ENCODE measurements at regions not wholly inside any gene's neighbourhood (a gene's known extent, or its start where the extent isn't known, plus 50 kb on each side); places are given as distances from the start of the nearest gene placed in this dataset.

DNA sequence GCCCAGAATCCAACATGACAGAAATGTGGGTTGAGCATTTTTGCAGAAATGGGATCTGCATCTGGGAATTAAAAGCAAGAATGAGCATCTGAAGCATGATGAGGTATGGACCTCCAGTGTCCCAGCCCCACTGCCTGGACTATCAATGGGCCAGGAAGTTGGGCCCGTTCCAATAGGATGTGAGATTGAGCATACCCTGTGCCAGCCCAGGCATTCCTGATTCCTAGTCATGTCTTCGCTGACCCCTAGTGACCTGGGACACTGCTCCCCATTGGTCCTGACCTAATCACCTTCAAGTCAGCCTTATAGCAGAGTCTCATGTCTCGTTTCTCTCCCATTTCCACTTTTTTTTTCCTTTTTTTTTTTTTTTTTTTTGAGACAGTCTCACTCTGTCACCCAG, 197.4 kb upstream of the IRX2 start:
- WGBS, 2 donors, result 64 to 83% methylated on average over 3 of the region's 3 CpGs
- TF ChIP-seq, protein P1, sequence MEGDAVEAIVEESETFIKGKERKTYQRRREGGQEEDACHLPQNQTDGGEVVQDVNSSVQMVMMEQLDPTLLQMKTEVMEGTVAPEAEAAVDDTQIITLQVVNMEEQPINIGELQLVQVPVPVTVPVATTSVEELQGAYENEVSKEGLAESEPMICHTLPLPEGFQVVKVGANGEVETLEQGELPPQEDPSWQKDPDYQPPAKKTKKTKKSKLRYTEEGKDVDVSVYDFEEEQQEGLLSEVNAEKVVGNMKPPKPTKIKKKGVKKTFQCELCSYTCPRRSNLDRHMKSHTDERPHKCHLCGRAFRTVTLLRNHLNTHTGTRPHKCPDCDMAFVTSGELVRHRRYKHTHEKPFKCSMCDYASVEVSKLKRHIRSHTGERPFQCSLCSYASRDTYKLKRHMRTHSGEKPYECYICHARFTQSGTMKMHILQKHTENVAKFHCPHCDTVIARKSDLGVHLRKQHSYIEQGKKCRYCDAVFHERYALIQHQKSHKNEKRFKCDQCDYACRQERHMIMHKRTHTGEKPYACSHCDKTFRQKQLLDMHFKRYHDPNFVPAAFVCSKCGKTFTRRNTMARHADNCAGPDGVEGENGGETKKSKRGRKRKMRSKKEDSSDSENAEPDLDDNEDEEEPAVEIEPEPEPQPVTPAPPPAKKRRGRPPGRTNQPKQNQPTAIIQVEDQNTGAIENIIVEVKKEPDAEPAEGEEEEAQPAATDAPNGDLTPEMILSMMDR (IDR thresholded peaks at IDR 0.05), result no peak
- TF ChIP-seq EP300 (IDR thresholded peaks at IDR 0.05) (no peak), POLR2AphosphoS5 (IDR thresholded peaks at IDR 0.05) (no peak), POLR2A (IDR thresholded peaks at IDR 0.05) (no peak)
- no peaks in the 10 kb centered on the region for H3K4me1 ChIP-seq

DNA sequence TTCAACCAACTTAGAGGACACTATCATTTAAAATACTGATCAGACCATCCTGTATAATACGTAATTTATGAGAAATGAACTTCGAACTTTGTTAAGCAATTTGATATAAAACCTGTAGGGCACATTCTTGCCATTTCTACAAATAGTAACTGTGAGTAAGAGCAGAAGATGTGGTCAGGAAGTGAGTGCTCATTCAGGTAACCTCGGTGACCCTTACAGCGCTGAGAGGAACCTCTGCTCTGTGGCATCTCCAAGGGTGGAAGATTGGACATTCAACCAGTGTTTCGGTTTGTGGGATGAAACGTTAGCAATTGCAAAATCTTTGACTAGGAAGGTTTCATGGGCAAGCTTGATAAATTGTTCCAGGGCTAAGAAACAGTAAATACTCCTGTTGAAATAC, 194.8 kb upstream of the IRX2 start:
- H3K36me3 ChIP-seq, result no peaks in the 10 kb centered on the region
- no peaks in the 10 kb centered on the region for H3K9me3 ChIP-seq
- H3K27ac ChIP-seq, result no peak overlapping the region
- no peaks in the 10 kb centered on the region for H3K27me3 ChIP-seq
- ATAC-seq (ENCODE audit: low FRiP score in 2 of 2), result no peak
- 70 to 77% methylated on average over 6 of the region's 6 CpGs for WGBS, 2 donors
- H3K4me1 ChIP-seq, result no peaks in the 10 kb centered on the region
- no peak overlapping the region for H3K4me3 ChIP-seq
- DNase-seq, result no peak
- TF ChIP-seq, protein P1 (IDR thresholded peaks at IDR 0.05), result no peak
- TF ChIP-seq POLR2AphosphoS5 (IDR thresholded peaks at IDR 0.05), result no peak
- no peak for TF ChIP-seq POLR2A (IDR thresholded peaks at IDR 0.05)
- no peak for TF ChIP-seq EP300 (IDR thresholded peaks at IDR 0.05)

More for the DNA sequence above, 197.4 kb upstream of the IRX2 start:
- Histone ChIP-seq H3K27ac (no peak overlapping the region), H3K27me3 (no peaks in the 10 kb centered on the region), H3K9me3 (no peaks in the 10 kb centered on the region), H3K4me3 (no peak overlapping the region), H3K36me3 (no peaks in the 10 kb centered on the region)
- DNase-seq, result no peak
- no peak for ATAC-seq (ENCODE audit: low FRiP score in 2 of 2)

DNA sequence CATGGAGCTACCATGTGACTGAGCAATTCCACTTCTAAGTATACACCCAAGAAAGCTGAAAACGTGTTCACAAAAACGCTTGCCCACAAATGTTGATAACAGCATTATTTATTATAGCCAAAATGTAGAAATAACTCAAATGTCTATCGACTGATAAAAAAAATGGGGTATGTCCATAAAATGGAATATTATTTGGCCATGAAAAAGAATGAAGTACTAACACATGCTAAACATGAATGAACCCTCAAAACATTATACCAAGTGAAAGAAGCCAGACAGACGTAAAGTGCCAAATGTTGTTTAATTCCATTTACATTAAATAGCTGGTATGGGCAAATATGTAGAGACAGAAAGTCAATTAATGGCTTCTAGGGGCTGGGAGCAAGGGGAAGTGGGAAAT, 184.9 kb upstream of the IRX2 start:
- Histone ChIP-seq H3K9me3 (peaks cover 0 to 13% (median 0%) of the 10 kb centered on the region in 4 donors), H3K36me3 (no peaks in the 10 kb centered on the region), H3K27me3 (no peaks in the 10 kb centered on the region), H3K27ac (no peak overlapping the region), H3K4me3 (no peak overlapping the region), H3K4me1 (no peaks in the 10 kb centered on the region)
- TF ChIP-seq POLR2A (IDR thresholded peaks at IDR 0.05), result no peak
- TF ChIP-seq EP300 (IDR thresholded peaks at IDR 0.05), result no peak
- no peak for TF ChIP-seq POLR2AphosphoS5 (IDR thresholded peaks at IDR 0.05)
- TF ChIP-seq, protein P1 (IDR thresholded peaks at IDR 0.05), result no peak
- ATAC-seq (ENCODE audit: low FRiP score in 2 of 2) (no peak), DNase-seq (no peak)
- 83 to 87% methylated on average over 4 of the region's 4 CpGs for WGBS, 2 donors

DNA sequence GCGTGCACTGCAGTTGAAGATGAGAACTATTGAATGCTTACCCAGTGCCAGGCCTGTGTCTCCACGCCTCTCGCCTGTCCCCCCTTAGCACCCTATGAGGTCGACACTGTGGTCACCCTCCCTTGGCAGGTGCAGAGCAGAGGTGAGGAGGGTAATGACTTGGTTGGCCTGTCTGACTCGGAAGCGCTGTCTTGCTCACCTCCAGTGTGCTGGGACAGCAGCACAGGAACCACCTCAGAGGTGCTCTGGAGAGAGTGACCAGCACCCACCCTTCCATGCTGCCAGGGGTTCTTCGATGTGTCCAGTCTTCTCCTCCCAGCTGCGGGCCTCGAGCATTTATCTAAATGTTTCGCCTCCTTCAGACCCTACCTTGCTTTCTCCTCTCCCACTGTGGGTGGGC, 178.3 kb upstream of the IRX2 start:
- no peaks in the 10 kb centered on the region for H3K27me3 ChIP-seq
- WGBS, 2 donors, result 85 to 88% methylated on average over 8 to 10 of the region's 10 CpGs
- no peaks in the 10 kb centered on the region for H3K4me1 ChIP-seq
- DNase-seq (no peak), ATAC-seq (ENCODE audit: low FRiP score in 2 of 2) (peak in 1 of 2 donors; percentile 57)
- no peak overlapping the region for H3K4me3 ChIP-seq
- H3K36me3 ChIP-seq, result no peaks in the 10 kb centered on the region
- TF ChIP-seq POLR2AphosphoS5 (IDR thresholded peaks at IDR 0.05) (no peak), POLR2A (IDR thresholded peaks at IDR 0.05) (no peak), EP300 (IDR thresholded peaks at IDR 0.05) (no peak)
- TF ChIP-seq, protein P1 (IDR thresholded peaks at IDR 0.05), result no peak
- no peak overlapping the region for H3K27ac ChIP-seq
- peaks cover 0 to 5% (median 0%) of the 10 kb centered on the region in 4 donors for H3K9me3 ChIP-seq

DNA sequence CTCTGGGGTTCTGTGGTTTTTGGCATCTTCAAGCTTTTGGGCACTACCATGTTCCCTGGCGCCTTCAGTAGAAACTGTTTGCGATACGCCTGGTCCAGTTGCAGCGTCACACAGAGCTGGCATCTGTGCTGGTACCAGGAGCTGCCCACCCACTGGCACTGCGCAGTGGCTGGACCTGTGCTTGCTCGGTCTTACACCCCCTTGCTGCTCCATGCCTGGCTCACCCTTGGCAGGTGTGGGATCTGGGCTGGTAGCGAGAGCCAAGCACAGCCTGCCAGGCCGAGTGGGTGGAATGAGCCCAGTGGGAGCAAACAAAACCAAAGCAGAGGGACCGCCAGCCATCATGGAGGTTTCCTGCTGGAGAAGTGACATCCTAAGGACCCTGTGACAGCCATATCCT, 170.2 kb upstream of the IRX2 start:
- Histone ChIP-seq H3K36me3 (no peaks in the 10 kb centered on the region), H3K27me3 (no peaks in the 10 kb centered on the region), H3K4me1 (no peaks in the 10 kb centered on the region), H3K27ac (no peak overlapping the region), H3K4me3 (no peak overlapping the region), H3K9me3 (peaks cover 0 to 10% (median 5%) of the 10 kb centered on the region in 4 donors)
- no peak for ATAC-seq (ENCODE audit: low FRiP score in 2 of 2)
- TF ChIP-seq, protein P1 (IDR thresholded peaks at IDR 0.05), result no peak
- TF ChIP-seq POLR2AphosphoS5 (IDR thresholded peaks at IDR 0.05), result no peak
- TF ChIP-seq EP300 (IDR thresholded peaks at IDR 0.05), result no peak
- no peak for TF ChIP-seq POLR2A (IDR thresholded peaks at IDR 0.05)
- peak in 1 of 2 donors; percentile 27 for DNase-seq
- 90% methylated on average over 9 of the region's 9 CpGs; no CpG with 5 or more reads in 1 of the 2 donors for WGBS, 2 donors
